HK-2 (cell line): ENCODE measurements at regions not wholly inside any gene's neighbourhood (a gene's known extent, or its start where the extent isn't known, plus 50 kb on each side); places are given as distances from the start of the nearest gene placed in this dataset.

ENCODE experiments used
- DNase-seq: peaks from one replicate; pipeline ENCODE4 v3.0.0-alpha.2; 2018; ENCODE audit not compliant: unreplicated experiment

DNA sequence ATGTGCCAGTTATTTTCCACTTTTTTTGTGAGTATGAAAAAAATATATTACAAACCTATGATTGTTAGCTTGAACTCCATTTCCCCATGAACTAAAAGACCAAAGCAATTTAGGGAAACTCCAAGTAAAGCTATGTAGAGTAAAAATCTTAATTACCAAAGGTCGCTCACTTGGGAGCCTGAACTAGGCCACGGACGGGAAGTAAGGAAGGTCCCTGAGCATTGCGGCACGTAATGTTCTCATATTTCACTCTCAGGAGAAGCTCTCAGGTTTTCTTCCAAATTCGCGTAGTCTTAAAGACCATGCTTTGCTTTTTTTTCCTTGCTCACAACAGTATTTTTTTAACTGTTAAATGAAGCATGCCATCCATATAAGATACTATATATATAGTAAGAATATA, 215.3 kb upstream of the RARB start:
- DNase-seq, result no peak

DNA sequence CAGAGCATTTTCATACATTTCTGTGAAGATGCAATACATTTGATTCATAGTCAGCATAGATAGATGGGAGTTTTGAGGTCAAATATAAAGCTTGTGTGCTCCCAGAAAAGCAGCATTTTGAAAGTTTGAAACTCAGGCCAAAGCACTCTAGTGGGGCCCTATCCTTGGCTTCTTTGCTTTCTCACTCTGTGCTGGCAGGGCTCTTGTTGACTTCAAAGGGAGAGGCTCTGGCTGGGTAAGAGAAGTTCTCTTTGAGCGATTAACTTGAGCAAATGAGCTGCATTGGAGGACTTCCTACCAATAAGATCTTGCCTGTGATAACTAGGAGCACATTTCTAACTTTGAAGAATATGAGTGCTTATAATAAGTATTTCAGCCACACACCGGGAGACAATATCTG, 214.0 kb upstream of the RARB start:
- no peak for DNase-seq

DNA sequence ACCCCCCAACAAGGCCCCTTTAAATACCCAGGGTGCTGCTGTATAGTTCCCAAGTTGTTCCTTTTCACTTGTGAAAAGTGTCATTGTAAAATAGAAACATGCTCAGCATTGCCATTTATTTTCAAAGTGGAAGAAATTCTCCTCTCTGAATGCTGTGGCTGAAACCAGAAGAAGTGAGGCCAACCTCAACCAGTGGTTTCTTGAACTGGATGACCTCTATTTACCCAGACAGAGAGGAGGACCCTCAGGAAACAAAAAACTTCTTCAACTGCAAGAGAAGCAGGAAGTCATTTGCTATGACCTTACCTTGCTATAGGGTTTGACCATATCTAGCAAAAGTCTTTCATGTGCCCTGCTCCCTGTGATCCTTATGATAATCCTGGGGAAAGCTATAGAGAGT, 209.7 kb upstream of the RARB start:
- DNase-seq, result no peak

DNA sequence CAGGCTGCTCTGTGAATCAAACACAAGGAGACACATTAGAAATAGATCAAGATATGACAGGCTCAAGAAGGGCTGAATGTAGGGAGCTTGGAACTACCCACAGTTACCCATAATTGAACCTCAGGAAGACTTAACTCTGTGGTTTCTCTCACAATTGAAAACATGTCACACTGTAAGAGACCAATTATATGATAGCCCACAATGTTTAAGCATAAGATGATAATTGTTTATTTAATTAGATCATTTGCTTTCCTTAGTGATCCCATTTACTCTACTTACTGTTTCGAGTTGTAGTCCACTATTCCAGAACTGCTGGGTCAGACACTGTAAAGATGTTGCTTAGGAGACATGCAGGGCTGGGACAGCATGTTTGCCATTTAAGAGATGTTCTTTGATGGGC, 201.3 kb upstream of the RARB start:
- DNase-seq, result no peak

DNA sequence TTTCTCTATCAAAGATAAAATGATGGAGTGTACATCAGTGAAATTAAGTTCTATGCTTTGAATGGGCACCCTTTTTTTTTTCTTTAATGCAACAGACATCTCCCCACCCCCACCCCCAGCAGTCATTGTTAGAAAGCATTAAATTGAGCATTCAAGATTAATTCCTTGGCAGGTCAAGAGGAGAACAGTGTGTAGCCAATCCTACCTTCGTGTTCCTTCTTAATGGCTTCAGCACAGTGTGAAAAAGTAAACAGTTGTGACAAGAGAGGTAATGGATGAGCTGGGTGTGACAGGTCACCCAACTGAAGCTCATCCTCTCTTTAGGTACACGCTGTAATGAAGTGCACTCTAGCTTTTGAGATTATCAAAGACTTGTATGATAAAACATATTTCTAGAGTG, 198.5 kb upstream of the RARB start:
- DNase-seq, result no peak

DNA sequence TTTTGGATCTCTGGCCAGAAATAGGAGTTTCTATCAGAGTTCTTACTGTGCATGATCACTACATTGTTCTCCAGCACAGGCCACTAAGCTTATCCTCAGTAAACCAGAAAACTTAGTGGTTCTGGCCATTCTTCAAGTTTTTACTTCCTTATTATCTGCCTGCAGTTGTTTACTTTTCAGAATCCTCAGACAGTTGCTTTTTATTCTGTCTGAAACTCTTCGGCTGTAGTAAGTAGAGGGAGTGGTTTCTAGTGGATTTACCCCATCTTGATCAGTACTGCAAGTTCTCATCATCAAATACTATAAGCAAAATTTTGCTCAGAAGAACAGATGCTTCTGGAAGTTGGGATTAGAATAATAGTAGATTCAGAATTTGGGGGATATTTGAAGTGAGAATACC, 193.0 kb upstream of the RARB start:
- DNase-seq, result no peak

DNA sequence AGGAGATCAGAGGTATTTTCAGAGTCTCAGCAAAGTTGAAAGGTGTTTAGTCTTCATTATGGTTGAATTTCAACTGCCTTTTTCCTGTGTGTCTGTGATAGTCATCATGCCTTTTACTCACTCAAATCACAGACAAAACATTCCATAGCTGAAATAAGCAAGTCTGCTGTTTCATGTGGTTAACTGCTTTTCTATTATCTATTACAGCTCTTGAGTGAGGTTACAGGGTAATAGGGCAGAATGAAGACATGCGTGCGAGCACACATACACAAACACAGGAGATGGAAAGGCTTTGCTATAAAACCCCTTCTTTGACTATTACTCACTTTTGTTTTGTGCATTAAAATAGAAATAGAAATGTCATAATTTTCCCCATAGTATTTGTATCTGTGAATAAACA, 192.6 kb upstream of the RARB start:
- no peak for DNase-seq

DNA sequence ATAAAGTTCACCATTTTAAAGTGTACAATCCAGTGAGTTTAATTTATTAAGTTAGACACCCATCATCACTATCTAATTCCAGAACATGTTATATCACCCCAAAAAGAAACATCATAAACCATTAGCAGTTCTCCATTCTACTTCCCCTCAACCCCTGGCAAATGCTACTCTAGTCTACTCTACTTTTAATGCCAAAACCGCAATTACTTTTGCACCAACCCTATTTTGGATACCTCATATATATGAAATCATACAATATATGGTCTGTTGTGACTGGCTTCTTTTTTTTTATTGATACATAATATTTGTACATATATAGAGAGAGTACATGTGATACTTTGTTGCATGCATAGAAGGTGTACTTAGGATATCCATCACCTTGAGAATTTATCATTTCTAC, 190.5 kb upstream of the RARB start:
- DNase-seq, result no peak

DNA sequence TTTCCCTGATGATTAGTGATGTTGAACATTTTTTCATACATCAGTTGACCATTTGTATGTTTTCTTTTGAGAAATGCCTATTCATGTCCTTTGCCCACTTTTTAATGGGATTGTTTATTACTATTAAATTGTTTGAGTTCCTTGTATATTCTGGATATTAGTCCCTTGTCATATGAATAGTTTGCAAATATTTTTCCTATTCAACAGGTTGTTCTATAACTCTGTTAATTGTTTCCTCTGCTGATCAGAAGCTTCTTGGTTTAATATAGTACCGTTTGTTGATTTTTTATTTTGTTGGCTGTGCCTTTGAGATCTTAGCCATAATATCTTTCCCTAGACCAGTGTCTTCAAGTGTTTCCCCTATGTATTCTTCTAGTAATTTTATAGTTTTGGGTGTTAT, 189.0 kb upstream of the RARB start:
- no peak for DNase-seq

DNA sequence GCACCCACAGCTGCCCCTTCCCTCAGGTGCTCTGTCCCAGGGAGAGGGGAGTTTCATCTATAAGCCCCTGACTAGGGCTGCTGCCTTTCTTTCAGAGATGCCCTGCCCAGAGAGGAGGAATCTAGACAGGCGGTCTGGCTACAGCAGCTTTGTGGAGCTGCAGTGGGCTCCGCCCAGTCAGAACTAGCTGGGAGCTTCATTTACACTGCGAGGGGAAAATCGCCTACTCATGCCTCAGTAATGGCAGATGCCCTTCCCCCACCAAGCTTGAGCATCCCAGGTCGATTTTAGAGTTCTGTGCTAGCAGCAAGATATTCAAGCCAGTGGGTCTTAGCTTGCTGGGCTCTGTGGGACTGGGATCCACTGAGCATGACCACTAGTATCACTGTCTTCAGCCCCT, 181.2 kb upstream of the RARB start:
- DNase-seq, result no peak

DNA sequence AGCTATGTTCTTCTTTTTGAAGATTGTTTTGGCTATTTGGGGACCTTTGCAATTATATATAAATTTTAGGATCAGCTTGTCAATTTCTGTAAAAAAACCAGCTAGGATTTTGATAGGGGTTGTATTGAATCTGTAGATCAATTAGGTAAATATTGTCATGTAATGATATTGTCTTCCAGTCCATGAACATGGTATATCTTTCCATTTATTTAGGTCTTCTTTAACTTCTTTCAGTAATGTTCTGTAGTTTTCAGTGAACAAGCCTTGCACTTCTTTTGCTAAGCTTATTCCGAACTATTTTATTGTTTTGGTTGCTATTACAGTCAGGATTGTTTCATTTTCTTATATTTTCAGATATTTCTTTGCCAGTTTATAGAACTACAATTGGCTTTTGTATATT, 175.8 kb upstream of the RARB start:
- no peak for DNase-seq

DNA sequence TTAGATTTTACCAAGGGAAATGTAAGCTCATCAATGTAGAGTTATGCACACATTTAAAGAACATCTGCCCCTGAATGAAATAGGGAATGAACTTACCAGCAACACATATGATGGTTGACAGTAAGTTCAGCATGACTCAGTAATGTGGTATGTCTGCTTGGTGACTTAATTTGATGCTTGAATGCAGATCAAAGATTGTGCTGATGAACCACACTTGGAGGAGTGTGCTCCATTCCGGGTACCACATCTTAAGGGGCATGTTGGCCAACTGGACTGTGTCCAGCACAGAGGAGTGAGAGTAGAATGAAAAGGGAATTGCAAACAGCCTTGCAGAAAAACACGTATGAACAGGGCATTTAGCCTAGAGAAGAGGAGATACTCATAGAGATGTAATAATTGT, 171.0 kb upstream of the RARB start:
- DNase-seq, result no peak

DNA sequence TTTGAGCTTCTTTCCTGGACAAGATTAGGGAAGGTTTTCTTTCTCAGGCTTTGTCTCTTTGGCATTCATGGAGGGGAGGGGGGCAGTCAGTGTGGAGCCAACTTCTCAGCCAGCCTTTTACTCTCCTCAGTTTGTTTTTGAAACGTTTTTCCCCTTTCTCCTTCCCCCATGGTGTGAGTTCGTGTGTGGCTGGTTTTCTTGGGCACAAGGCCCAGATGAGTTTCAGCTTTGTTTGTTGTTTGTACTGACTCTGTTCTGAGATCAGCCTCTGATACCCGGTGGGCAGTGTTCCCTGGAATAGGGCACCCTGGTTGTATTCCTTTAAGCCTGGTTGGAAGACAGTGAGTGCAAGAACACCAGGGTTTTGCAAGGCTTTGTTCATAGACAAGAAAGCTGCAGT, 168.2 kb upstream of the RARB start:
- no peak for DNase-seq

DNA sequence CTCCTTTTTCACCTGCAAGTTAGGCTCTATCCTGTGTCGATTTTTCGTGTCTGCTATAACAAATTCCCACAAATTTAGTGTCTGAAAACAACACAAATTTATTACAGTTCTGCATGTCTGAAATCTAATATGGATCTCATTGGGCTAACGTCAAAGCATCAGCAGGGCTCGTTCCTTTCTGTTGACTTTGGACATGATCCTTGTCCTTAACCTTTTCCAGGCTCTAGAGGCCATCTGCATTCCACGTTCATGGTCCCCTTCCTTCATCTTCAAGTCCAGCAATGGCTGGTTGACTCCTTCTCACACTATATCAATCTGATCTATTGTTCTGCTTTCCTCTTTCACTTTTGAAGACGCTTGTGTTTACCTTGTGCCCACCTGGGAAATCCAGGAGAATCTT, 165.7 kb upstream of the RARB start:
- DNase-seq, result no peak

DNA sequence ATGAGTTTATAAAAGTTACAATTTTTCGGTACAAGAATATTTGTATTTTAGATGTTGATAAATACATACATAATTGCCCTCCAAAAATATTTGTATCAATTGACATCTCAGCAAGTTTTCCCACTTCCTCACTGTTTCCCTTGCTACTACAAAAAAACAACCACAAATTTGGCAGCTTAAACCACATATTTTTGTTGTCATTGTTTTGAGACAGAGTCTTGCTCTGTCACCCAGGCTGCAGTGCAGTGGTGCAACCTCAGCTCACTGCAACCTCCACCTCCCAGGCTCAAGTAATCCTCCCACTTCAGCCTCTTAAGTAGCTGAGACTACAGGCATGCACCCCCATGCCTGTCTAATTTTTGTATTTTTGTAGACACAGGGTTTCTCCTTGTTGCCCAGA, 162.8 kb upstream of the RARB start:
- no peak for DNase-seq

DNA sequence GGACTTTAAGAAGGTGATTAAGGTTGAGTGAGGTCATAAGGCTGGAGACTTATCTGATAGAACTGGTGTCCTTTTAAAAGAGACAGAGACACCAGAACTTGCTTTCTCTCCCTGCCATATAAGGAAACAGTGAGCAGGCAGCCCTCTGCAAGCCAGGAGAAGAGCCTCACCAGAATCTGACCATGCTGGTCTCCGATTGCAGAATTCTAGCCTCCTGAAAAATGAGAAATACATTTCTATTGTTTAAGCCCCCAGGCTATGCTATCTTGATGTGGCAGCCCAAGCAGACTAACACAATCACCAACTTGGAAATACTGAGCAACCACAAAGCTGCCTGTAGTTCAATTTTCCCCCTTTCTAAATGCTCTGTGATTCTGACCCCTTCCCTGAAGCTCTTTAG, 161.4 kb upstream of the RARB start:
- DNase-seq, result no peak

DNA sequence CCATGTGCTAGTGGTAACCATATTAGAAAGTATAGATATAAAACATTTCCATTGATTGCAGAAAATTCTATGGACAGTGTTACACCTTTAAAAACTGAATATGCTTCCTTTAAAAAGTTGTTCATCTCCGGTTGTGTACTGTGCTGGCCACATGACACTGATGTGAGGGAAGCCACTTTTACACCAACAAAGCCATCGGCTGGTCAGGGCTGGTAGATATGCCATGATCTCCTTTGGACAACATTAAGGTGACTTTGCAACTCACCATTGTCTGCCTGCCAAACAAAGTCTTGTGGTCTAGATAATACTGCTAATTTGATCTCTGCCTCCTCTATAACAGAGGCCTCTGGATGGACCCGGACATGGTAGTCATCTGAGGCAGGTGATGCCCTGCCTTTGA, 156.0 kb upstream of the RARB start:
- DNase-seq, result no peak

DNA sequence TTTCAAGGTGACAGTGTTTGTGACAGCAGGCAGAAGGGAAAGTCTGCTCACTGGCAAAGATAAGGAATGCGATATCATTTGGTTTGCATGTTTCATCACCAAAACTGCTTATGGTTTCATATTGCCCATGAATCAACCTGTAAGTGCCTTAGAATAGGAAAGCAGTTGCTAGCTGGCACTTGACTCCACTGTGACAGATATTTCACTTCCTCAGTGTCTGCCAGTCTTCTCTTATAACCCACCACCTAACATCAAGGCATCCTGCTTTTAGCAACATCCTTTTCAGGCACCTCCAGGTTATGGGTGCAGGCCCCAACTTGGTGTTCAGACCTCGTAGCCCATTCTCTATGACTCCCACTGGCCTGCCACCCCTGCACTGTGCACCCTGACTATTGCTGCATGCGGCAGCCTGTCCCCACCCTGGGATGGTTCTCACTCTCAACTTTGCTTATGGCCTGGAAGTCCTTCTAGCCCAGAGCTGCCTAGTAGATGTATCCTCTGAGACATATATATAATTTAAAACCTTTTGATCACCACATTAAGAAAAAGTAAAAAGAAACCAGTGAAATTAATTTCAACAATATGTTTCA, 154.4 kb upstream of the RARB start:
- no peak for DNase-seq

DNA sequence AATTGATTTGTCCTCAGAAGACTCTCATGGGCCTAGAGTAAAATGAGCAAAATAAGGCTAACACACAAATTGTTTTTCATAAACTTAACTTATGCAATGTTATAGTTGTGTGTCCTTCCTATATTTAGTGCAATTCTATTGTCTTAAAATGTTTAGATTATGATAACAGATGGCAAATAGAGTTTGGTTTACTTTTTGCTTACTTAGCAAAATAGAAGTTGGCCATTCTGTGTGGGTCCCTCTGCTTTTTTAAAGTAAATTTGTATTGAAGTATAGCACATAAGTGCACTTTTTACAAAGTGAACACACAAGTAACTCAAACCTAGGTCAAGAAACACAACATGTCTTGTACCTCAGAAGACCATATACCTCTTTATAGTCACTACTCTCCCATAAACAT, 150.6 kb upstream of the RARB start:
- DNase-seq, result no peak

DNA sequence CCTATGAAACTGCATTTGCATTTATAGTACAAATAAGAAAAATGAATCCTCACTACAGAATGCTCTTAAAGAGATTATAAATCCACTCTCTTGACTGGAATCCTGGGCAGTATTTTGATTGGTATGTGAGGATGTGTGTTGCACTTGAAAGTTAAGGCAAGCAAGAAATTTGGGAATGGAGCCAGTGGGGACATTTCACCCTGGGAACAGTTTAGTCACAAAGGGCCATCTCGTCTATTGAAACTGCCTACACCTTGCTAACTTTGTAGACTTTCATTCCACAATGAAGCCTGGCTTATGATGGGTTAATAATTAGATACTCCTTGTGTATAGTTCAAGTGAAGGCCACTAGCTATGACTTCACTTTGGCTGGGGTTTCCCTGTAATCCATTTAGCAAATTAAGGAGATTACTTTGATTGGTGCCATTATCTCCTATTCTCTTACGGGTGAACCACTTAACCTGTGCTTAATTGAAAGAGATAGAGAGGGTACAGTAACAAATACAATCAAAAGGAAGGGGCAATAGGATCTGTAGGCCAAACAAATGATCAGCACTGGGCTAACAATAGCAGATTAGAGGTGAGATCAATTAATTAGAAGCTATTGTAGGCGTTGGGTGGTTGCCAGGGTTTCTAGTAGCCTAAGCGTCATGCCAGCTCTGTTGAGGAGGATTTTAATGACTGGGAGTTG, 146.9 kb upstream of the RARB start:
- no peak for DNase-seq

DNA sequence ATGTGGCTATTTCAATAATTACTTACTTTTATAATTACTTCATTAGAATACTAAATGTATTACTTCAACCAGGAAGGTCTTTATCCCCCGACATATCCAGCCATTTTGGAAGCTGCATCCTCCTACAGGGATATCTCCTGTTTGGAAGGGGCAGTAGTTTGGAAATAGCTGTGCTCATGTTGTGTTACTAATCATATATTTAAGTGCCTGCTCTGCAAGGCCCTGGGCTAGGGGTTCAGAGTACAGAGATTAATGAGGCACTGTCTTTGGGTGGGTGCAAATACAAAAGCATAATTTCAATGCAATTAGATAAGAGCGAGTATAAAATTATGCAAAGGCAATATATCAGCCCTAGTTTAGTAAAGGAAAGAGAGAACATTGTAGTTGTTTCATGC, 146.3 kb upstream of the RARB start:
- DNase-seq, result no peak

DNA sequence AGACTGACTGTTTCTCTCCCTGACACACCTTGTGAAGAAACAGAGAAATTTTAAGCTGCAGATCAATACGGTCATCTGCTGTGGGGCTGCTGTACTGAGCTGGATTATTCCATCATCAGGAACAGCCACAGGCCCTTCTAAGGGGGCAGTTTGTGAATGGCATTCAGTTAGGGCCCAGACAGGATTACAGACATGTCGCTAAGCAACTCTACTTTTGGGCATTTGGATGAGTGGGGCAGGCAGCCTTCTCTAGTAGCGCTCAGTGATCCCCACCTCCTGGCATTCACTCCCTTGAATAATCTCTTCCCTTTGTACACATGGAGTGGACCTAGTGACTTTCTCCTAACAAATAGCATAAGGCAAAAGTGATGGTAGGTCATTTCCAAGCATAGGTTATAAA, 144.4 kb upstream of the RARB start:
- no peak for DNase-seq

DNA sequence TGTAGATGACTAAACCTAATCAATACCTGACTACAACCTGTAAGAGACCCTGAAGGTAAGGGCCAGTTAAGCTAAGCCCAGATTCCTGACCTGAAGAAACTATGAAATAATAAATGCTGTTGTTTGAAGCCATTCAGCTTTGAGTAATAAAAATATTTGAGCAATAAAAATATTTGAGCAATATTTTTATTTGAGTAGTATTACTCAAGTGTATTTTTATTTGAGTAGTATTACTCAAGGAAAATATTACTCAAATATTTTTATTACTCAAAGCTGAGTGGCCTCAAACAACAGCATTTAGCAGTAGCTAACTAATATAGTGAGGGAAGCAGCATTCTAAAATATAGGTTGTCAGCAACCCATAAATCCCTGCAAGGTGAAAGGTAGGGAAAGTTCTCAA, 143.8 kb upstream of the RARB start:
- DNase-seq, result no peak

DNA sequence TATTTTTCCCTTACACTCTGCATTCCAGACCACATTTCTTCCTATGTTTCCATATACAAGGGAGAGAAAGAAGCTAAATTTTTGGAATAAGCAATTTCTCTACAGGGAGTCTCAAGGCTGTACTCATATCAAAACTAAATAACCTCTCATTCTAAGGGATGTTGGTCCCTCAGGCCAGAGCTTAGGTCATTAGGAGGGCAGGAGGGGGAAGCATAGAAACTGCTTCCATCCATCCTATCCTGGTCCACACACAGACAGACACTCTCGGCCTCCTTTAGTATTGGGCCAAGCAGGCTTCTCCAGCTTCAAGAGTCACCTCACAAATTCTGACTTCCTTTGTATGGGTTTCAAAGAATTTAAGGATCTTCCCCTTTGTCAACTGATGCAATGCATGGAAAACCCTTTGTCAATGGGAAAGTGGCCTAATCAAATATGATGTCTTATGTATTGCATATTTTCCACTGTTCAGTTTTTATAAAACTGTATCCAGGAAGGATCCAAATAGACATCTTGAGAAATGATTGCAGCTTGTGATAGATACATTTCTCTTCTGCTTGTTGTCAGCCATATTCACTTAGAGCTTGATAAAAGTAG, 140.7 kb upstream of the RARB start:
- DNase-seq, result no peak
